B cell (primary cell): ENCODE measurements at regions not wholly inside any gene's neighbourhood (a gene's known extent, or its start where the extent isn't known, plus 50 kb on each side); places are given as distances from the start of the nearest gene placed in this dataset.

Source experiments
- ATAC-seq: fragments of 200-7000 bp; cut with Tn5 transposase; one replicate; pipeline ENCODE4 v1.10.0; 2021; ENCODE audit warnings: low read depth, mild to moderate bottlenecking, moderate number of reproducible peaks, moderate library complexity
- CTCF ChIA-PET: fragments of 350-600 bp; sonication (Branson Sonifier 250); formaldehyde crosslinking; loops from one replicate; lab custom pipeline; 2021; ENCODE audit warnings: antibody characterized with exemption, inconsistent platforms; lab: Charles Lee
- POLR2A ChIA-PET: fragments of 350-600 bp; sonication (Branson Sonifier 250); formaldehyde crosslinking; loops from one replicate; lab custom pipeline; 2021; ENCODE audit warnings: antibody characterized with exemption; lab: Charles Lee
- DNase-seq: peaks from one replicate; pipeline ENCODE4 v3.0.0; 2013
- H2AFZ ChIP-seq: 2 replicates; pipeline ENCODE4 v1.6.1; 2012; ENCODE audit warnings: mild to moderate bottlenecking, low read depth, low read length; ENCODE audit not compliant: insufficient read depth, poor library complexity, severe bottlenecking
- H3K27ac ChIP-seq, 2 donors: 1 replicate in 1 of 2; 2 replicates in 1 of 2; pipeline ENCODE4 v1.5.1; 2012 to 2013; ENCODE audit warnings: low read length in 2 of 2, mild to moderate bottlenecking in 2 of 2, moderate library complexity in 1 of 2
- H3K27me3 ChIP-seq, 4 experiments: fragments of 200-600 bp in 1 of 4; sonication (generic) in 1 of 4; replicated peaks in 1 of 4; 1 replicate in 2 of 4; 2 replicates in 2 of 4; pipeline versions ENCODE4 v1.6.1 to v1.7.0; 2013 to 2016; ENCODE audit warnings: low read length in 3 of 4, mild to moderate bottlenecking in 2 of 4, mixed read lengths in 1 of 4, moderate library complexity in 1 of 4; ENCODE audit not compliant: insufficient read depth in 4 of 4, control insufficient read depth in 3 of 4; ENCODE audit errors: control extremely low read depth in 1 of 4
- H3K36me3 ChIP-seq, 2 experiments: replicated peaks in 1 of 2; 1 replicate in 1 of 2; 2 replicates in 1 of 2; pipeline versions ENCODE4 v1.6.1 to v1.7.1; 2013; ENCODE audit warnings: low read length in 1 of 2; ENCODE audit not compliant: insufficient read depth in 2 of 2, control insufficient read depth in 1 of 2; ENCODE audit errors: control extremely low read depth in 1 of 2, extremely low read depth in 1 of 2
- H3K4me1 ChIP-seq, 2 donors: fragments of 200-600 bp in 1 of 2; sonication (generic) in 1 of 2; 1 replicate in 1 of 2; 2 replicates in 1 of 2; pipeline versions ENCODE4 v1.5.1 to v1.6.1; 2013 to 2017; ENCODE audit warnings: low read length in 2 of 2; ENCODE audit not compliant: control insufficient read depth in 2 of 2, insufficient read depth in 2 of 2
- H3K4me2 ChIP-seq: replicated peaks from 2 replicates; pipeline ENCODE3; 2012; ENCODE audit warnings: mild to moderate bottlenecking, low read depth, low read length; ENCODE audit not compliant: poor library complexity, severe bottlenecking
- H3K4me3 ChIP-seq, 5 experiments: fragments of 200-600 bp in 1 of 5; sonication (generic) in 1 of 5; 1 replicate in 3 of 5; 2 replicates in 2 of 5; pipeline versions ENCODE4 v1.5.1 to v1.7.0; 2011 to 2016; ENCODE audit warnings: low read length in 4 of 5, mild to moderate bottlenecking in 4 of 5, low read depth in 2 of 5, control low read depth in 1 of 5, moderate library complexity in 1 of 5; ENCODE audit not compliant: insufficient read depth in 1 of 5; ENCODE audit errors: control extremely low read depth in 1 of 5, extremely low read depth in 1 of 5
- H3K79me2 ChIP-seq: fragments of 200-600 bp; sonication (generic); one replicate; pipeline ENCODE4 v1.6.0; 2016; ENCODE audit warnings: low read length; ENCODE audit not compliant: control insufficient read depth, insufficient read depth
- H3K9ac ChIP-seq: fragments of 200-600 bp; sonication (generic); 2 replicates; pipeline ENCODE4 v1.6.1; 2017; ENCODE audit warnings: mild to moderate bottlenecking, low read length, moderate library complexity
- H3K9me3 ChIP-seq, 3 donors: one replicate each; pipeline versions ENCODE4 v1.6.1 to v1.7.1; 2013; ENCODE audit warnings: low read length in 2 of 3; ENCODE audit not compliant: control insufficient read depth in 2 of 3, insufficient read depth in 1 of 3; ENCODE audit errors: control extremely low read depth in 1 of 3
- H4K20me1 ChIP-seq: 2 replicates; pipeline ENCODE4 v1.6.0; 2012; ENCODE audit warnings: mild to moderate bottlenecking, low read length; ENCODE audit not compliant: insufficient read depth, control insufficient read depth, poor library complexity, severe bottlenecking
- H3K27ac Mint-ChIP-seq: one replicate; pipeline ENCODE4 v1.8.0; 2021; ENCODE audit warnings: mixed read lengths
- H3K27me3 Mint-ChIP-seq: one replicate; pipeline ENCODE4 v1.8.0; 2021; ENCODE audit warnings: mixed read lengths
- H3K4me1 Mint-ChIP-seq: one replicate; pipeline ENCODE4 v1.8.0; 2021; ENCODE audit warnings: mixed read lengths
- H3K4me3 Mint-ChIP-seq: one replicate; pipeline ENCODE4 v1.8.0; 2021; ENCODE audit warnings: mixed read lengths
- H3K9me3 Mint-ChIP-seq: one replicate; pipeline ENCODE4 v1.8.0; 2022; ENCODE audit warnings: mixed read lengths; ENCODE audit not compliant: insufficient read depth
- CTCF ChIP-seq: fragments of 200-600 bp; IDR thresholded peaks from one replicate; pipeline ENCODE4 v1.8.0; 2022; ENCODE audit warnings: antibody characterized with exemption, mild to moderate bottlenecking
- EZH2 ChIP-seq: IDR thresholded peaks from 2 replicates; pipeline ENCODE4 v1.6.1; 2012; ENCODE audit warnings: borderline replicate concordance, low read depth, mild to moderate bottlenecking, moderate library complexity, low read length; ENCODE audit not compliant: insufficient read depth, poor library complexity, severe bottlenecking
- WGBS: methylation state at CpG from one replicate; pipeline ENCODE4 v1.1.5; 2013; ENCODE audit warnings: missing lambda C conversion rate; ENCODE audit not compliant: insufficient coverage; 5-methylcytosine and 5-hydroxymethylcytosine counted together
- intact Hi-C: fragments of 100-400 bp; cut with micrococcal nuclease; formaldehyde crosslinking; loops from one replicate; pipeline ENCODE4 v1.10.0; 2022

- no CpG with 5 or more reads among the region's 2 CpGs for WGBS
- ChIA-PET POLR2A (no interaction called here), CTCF (no interaction called here)
- intact Hi-C loops, result no loop called here
- Histone ChIP-seq H3K27me3 (no peaks in the 10 kb centered on the region), H3K27ac (no peak overlapping the region), H3K9me3 (no peaks in the 10 kb centered on the region), H3K4me3 (no peak overlapping the region), H3K4me2 (no peak overlapping the region), H3K4me1 (no peaks in the 10 kb centered on the region), H3K79me2 (no peaks in the 10 kb centered on the region), H3K36me3 (no peaks in the 10 kb centered on the region), H3K9ac (no peak overlapping the region), H4K20me1 (no peaks in the 10 kb centered on the region), H2AFZ (no peak overlapping the region)
- DNase-seq (no peak), ATAC-seq (no peak)
- no peaks in the 10 kb centered on the region for H3K27me3 Mint-ChIP-seq
- H3K4me3 Mint-ChIP-seq, result no peak overlapping the region
- H3K27ac Mint-ChIP-seq, result no peak overlapping the region
- no peak for TF ChIP-seq CTCF
- no peak for TF ChIP-seq EZH2
- no peaks in the 10 kb centered on the region for H3K9me3 Mint-ChIP-seq
- no peaks in the 10 kb centered on the region for H3K4me1 Mint-ChIP-seq
Observed at GRCh38 chr14:44640416-44640815, 133.3 kb upstream of the FSCB start.

GRCh38 chr14:44639781-44640385, 132.8 kb upstream of the FSCB start:
- Histone ChIP-seq H3K9me3 (no peaks in the 10 kb centered on the region), H4K20me1 (no peaks in the 10 kb centered on the region), H3K4me1 (no peaks in the 10 kb centered on the region), H3K9ac (no peak overlapping the region), H3K4me3 (no peak overlapping the region), H3K27ac (no peak overlapping the region), H3K36me3 (no peaks in the 10 kb centered on the region), H3K79me2 (no peaks in the 10 kb centered on the region), H3K27me3 (no peaks in the 10 kb centered on the region), H3K4me2 (no peak overlapping the region), H2AFZ (no peak overlapping the region)
- H3K27ac Mint-ChIP-seq, result no peak overlapping the region
- TF ChIP-seq EZH2 (no peak), CTCF (no peak)
- H3K27me3 Mint-ChIP-seq, result no peaks in the 10 kb centered on the region
- ChIA-PET CTCF (no interaction called here), POLR2A (no interaction called here)
- intact Hi-C loops, result no loop called here
- H3K4me3 Mint-ChIP-seq, result no peak overlapping the region
- 20% methylated on average over 1 of the region's 5 CpGs for WGBS
- H3K4me1 Mint-ChIP-seq, result no peaks in the 10 kb centered on the region
- ATAC-seq, result no peak
- no peak for DNase-seq
- H3K9me3 Mint-ChIP-seq, result no peaks in the 10 kb centered on the region
